TTC549 (cell line): ENCODE measurements at regions not wholly inside any gene's neighbourhood (a gene's known extent, or its start where the extent isn't known, plus 50 kb on each side); places are given as distances from the start of the nearest gene placed in this dataset.

Experiments used
- FAIRE-seq: peaks from 2 replicates; lab custom pipeline; 2012; peaks lifted over from hg19 to GRCh38; lab: Jason Lieb, UNC

GRCh38 chr5:167814040-167814439 lies 477.4 kb upstream of the WWC1 start:
- no peak for FAIRE-seq

GRCh38 chr5:167814828-167815227 lies 476.6 kb upstream of the WWC1 start:
- FAIRE-seq, result no peak

GRCh38 chr5:167816354-167816753 lies 475.1 kb upstream of the WWC1 start:
- no peak for FAIRE-seq

GRCh38 chr5:167816864-167817263 lies 474.6 kb upstream of the WWC1 start:
- FAIRE-seq, result no peak

- FAIRE-seq, result no peak
Measured at GRCh38 chr5:167819406-167819805, 472.0 kb upstream of the WWC1 start.

- no peak for FAIRE-seq
Measured at GRCh38 chr5:167820101-167820990, 471.1 kb upstream of the WWC1 start.

GRCh38 chr5:167821151-167821550 lies 470.3 kb upstream of the WWC1 start:
- FAIRE-seq, result no peak

- FAIRE-seq, result no peak
Measured at GRCh38 chr5:167821669-167822068, 469.8 kb upstream of the WWC1 start.

GRCh38 chr5:167822241-167822640 lies 469.2 kb upstream of the WWC1 start:
- FAIRE-seq, result no peak

GRCh38 chr5:167823405-167823804 lies 468.0 kb upstream of the WWC1 start:
- no peak for FAIRE-seq

GRCh38 chr5:167827766-167828165 lies 463.7 kb upstream of the WWC1 start:
- no peak for FAIRE-seq

- FAIRE-seq, result no peak
Measured at GRCh38 chr5:167831754-167832504, 459.5 kb upstream of the WWC1 start.

GRCh38 chr5:167832609-167833008 lies 458.8 kb upstream of the WWC1 start:
- no peak for FAIRE-seq

GRCh38 chr5:167833456-167833855 lies 458.0 kb upstream of the WWC1 start:
- FAIRE-seq, result no peak

GRCh38 chr5:167835146-167835545 lies 456.3 kb upstream of the WWC1 start:
- FAIRE-seq, result no peak

- FAIRE-seq, result no peak
Measured at GRCh38 chr5:167837127-167837526, 454.3 kb upstream of the WWC1 start.

- FAIRE-seq, result no peak
Measured at GRCh38 chr5:167839065-167839464, 452.4 kb upstream of the WWC1 start.

GRCh38 chr5:167840527-167841130 lies 450.8 kb upstream of the WWC1 start:
- no peak for FAIRE-seq

- no peak for FAIRE-seq
Measured at GRCh38 chr5:167843881-167844572, 447.4 kb upstream of the WWC1 start.

GRCh38 chr5:167845952-167846351 lies 445.5 kb upstream of the WWC1 start:
- no peak for FAIRE-seq

- FAIRE-seq, result no peak
Measured at GRCh38 chr5:167849874-167850273, 441.6 kb upstream of the WWC1 start.

- no peak for FAIRE-seq
Measured at GRCh38 chr5:167850911-167851310, 440.5 kb upstream of the WWC1 start.

- FAIRE-seq, result no peak
Measured at GRCh38 chr5:167851416-167851815, 440.0 kb upstream of the WWC1 start.
